ENCODE measurements at regions not wholly inside any gene's neighbourhood (a gene's known extent, or its start where the extent isn't known, plus 50 kb on each side); places are given as distances from the start of the nearest gene placed in this dataset.

GRCh38 chr5:92402045-92402444 is 1018.9 kb upstream of the ARRDC3 start:
- no peak overlapping the region for H2AFZ ChIP-seq (ENCODE audit: control insufficient read depth, low read depth, low read length)
- no peak overlapping the region for H3K27ac ChIP-seq (ENCODE audit: control insufficient read depth, insufficient read depth)
- ATAC-seq (no peak), DNase-seq (ENCODE audit: low read depth, low spot score) (no peak), FAIRE-seq (no peak)
- TF ChIP-seq SPI1 (IDR thresholded peaks at IDR 0.05; ENCODE audit: borderline replicate concordance, insufficient read depth, low read depth, low read length) (no peak), BMI1 (IDR thresholded peaks at IDR 0.05; ENCODE audit: borderline replicate concordance) (no peak), PBX3 (IDR thresholded peaks at IDR 0.05; ENCODE audit: insufficient replicate concordance, low read depth, low read length) (no peak), EED (IDR thresholded peaks at IDR 0.05; ENCODE audit: low read depth) (no peak), MEF2A (IDR thresholded peaks at IDR 0.05; ENCODE audit: insufficient read depth, low read depth, low read length) (no peak)
- H3K4me3 ChIP-seq: no peak overlapping the region
- no TSS peak for BruUV-seq (replicated peaks)
- no peak overlapping the region for H3K9ac ChIP-seq (ENCODE audit: control insufficient read depth, insufficient read depth, low read length)
- CTCF ChIA-PET: interaction anchor here (0.8 kb wide), 1 partner anchor 36 kb away, joined by 3 read pairs; no protein-coding TSS in a partner anchor
- RAD21 ChIA-PET (ENCODE audit: unreplicated experiment): interaction anchor here (0.9 to 1.6 kb wide), 2 partner anchors 23 to 111 kb away, joined by 3 to 7 read pairs; no protein-coding TSS in a partner anchor
- H3K9me3 ChIP-seq (replicated peaks; ENCODE audit: control insufficient read depth, insufficient read depth, low read length): no peaks in the 10 kb centered on the region
- SMC1A ChIA-PET (ENCODE audit: uncharacterized antibody, unreplicated experiment): interaction anchor here (1.9 kb wide), 1 partner anchor 53 kb away, joined by 8 read pairs; no protein-coding TSS in a partner anchor
- no peaks in the 10 kb centered on the region for H3K27me3 ChIP-seq (replicated peaks in 1 of 2; ENCODE audit: control insufficient read depth in 2 of 2, insufficient read depth in 2 of 2, low read length in 1 of 2)
- in situ Hi-C loops (cut with MboI): no loop called here
- no peaks in the 10 kb centered on the region for H3K79me2 ChIP-seq (ENCODE audit: control insufficient read depth, insufficient read depth, low read length)
- no peak overlapping the region for H3K4me2 ChIP-seq (ENCODE audit: control insufficient read depth, insufficient read depth)
- H4K20me1 ChIP-seq (ENCODE audit: control insufficient read depth, insufficient read depth): no peaks in the 10 kb centered on the region
- POLR2A ChIA-PET: no interaction called here
- WGBS (ENCODE audit: insufficient coverage, insufficient replicate concordance, low lambda C conversion rate, missing lambda C conversion rate): 9% methylated on average over 2 of the region's 2 CpGs
- no peaks in the 10 kb centered on the region for H3K4me1 ChIP-seq (ENCODE audit: control insufficient read depth, insufficient read depth, low read length)
- intact Hi-C loops (cut with micrococcal nuclease; ENCODE audit: unreplicated experiment): loop anchor here (10.0 kb wide), 1 partner anchor 57 kb away; no protein-coding TSS in a partner anchor
- H3K36me3 ChIP-seq (ENCODE audit: control insufficient read depth in 2 of 2, insufficient read depth in 2 of 2, low read length in 1 of 2): no peaks in the 10 kb centered on the region

- RAD21 ChIA-PET (ENCODE audit: unreplicated experiment): interaction anchor here (0.9 to 1.6 kb wide), 2 partner anchors 23 to 112 kb away, joined by 3 to 7 read pairs; no protein-coding TSS in a partner anchor
- Histone ChIP-seq H4K20me1 (ENCODE audit: control insufficient read depth, insufficient read depth) (no peaks in the 10 kb centered on the region), H3K4me1 (ENCODE audit: control insufficient read depth, insufficient read depth, low read length) (no peaks in the 10 kb centered on the region), H3K79me2 (ENCODE audit: control insufficient read depth, insufficient read depth, low read length) (no peaks in the 10 kb centered on the region), H2AFZ (ENCODE audit: control insufficient read depth, low read depth, low read length) (no peak overlapping the region), H3K27me3 (replicated peaks in 1 of 2; ENCODE audit: control insufficient read depth in 2 of 2, insufficient read depth in 2 of 2, low read length in 1 of 2) (no peaks in the 10 kb centered on the region), H3K27ac (ENCODE audit: control insufficient read depth, insufficient read depth) (no peak overlapping the region), H3K9me3 (replicated peaks; ENCODE audit: control insufficient read depth, insufficient read depth, low read length) (no peaks in the 10 kb centered on the region), H3K4me3 (no peak overlapping the region), H3K36me3 (ENCODE audit: control insufficient read depth in 2 of 2, insufficient read depth in 2 of 2, low read length in 1 of 2) (no peaks in the 10 kb centered on the region), H3K4me2 (ENCODE audit: control insufficient read depth, insufficient read depth) (no peak overlapping the region), H3K9ac (ENCODE audit: control insufficient read depth, insufficient read depth, low read length) (no peak overlapping the region)
- POLR2A ChIA-PET: no interaction called here
- no peak for DNase-seq (ENCODE audit: low read depth, low spot score)
- SMC1A ChIA-PET (ENCODE audit: uncharacterized antibody, unreplicated experiment): interaction anchor here (0.7 to 1.9 kb wide), 2 partner anchors 51 to 53 kb away, joined by 3 to 8 read pairs; no protein-coding TSS in a partner anchor
- no TSS peak for BruUV-seq (replicated peaks)
- intact Hi-C loops (cut with micrococcal nuclease; ENCODE audit: unreplicated experiment) (loop anchor here (10.0 kb wide), 1 partner anchor 57 kb away; no protein-coding TSS in a partner anchor), in situ Hi-C loops (cut with MboI) (no loop called here)
- no peak for FAIRE-seq
- peak; percentile 61; the same call in 2 of the 3 replicates for ATAC-seq
- WGBS (ENCODE audit: insufficient coverage, insufficient replicate concordance, low lambda C conversion rate, missing lambda C conversion rate): 21% methylated on average over 5 of the region's 5 CpGs
- CTCF ChIA-PET: no interaction called here
- TF ChIP-seq USF1 (IDR thresholded peaks at IDR 0.05; ENCODE audit: borderline replicate concordance, extremely low read length, insufficient read depth, low read depth, low read length) (no peak), CUX1 (IDR thresholded peaks at IDR 0.05; ENCODE audit: insufficient replicate concordance, low read depth, low read length) (no peak), CREM (IDR thresholded peaks at IDR 0.05; ENCODE audit: low read depth) (no peak), STAT1 (conservative IDR thresholded peaks at IDR 0.05) (no peak), SREBF1 (IDR thresholded peaks at IDR 0.05; ENCODE audit: low read length) (no peak)
These were observed 1018.4 kb upstream of the ARRDC3 start for GRCh38 chr5:92401492-92401891.

Data from GM12878 (cell line).